Astrocyte (in vitro differentiated cells and primary cell): ENCODE measurements at regions not wholly inside any gene's neighbourhood (a gene's known extent, or its start where the extent isn't known, plus 50 kb on each side); places are given as distances from the start of the nearest gene placed in this dataset.

ENCODE experiments used
- EZH2 ChIP-seq: IDR thresholded peaks from 2 replicates; pipeline ENCODE4 v1.6.1; 2012; ENCODE audit warnings: mild to moderate bottlenecking, low read length, inconsistent platforms; ENCODE audit not compliant: insufficient read depth
- TF ChIP-seq, protein P1 (sequence below): IDR thresholded peaks from 2 replicates; pipeline ENCODE4 v1.5.1; 2011; ENCODE audit warnings: low read depth, mild to moderate bottlenecking, inconsistent platforms, low read length, moderate library complexity; ENCODE audit not compliant: insufficient read depth

DNA sequence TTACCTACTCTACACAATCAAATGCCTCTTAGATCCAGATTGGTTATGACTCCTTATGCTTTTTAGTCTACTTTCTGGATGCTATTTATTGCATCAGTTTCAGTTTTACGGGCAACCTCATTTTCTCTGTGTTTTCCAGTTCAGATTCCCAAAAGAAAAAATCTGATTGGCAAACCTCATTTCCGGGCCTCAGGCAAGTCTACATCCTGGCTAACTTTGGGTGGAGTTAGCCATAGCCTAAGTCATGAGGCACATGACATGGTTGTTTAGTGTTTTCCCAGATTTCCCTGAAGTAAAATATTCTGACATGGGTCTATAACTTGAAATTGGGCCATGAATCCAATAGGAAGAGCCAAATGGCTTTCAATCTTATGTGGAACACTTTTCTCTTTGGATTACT is 339.7 kb downstream of the NUAK1 start:
- no peak for TF ChIP-seq EZH2
- TF ChIP-seq, protein P1, sequence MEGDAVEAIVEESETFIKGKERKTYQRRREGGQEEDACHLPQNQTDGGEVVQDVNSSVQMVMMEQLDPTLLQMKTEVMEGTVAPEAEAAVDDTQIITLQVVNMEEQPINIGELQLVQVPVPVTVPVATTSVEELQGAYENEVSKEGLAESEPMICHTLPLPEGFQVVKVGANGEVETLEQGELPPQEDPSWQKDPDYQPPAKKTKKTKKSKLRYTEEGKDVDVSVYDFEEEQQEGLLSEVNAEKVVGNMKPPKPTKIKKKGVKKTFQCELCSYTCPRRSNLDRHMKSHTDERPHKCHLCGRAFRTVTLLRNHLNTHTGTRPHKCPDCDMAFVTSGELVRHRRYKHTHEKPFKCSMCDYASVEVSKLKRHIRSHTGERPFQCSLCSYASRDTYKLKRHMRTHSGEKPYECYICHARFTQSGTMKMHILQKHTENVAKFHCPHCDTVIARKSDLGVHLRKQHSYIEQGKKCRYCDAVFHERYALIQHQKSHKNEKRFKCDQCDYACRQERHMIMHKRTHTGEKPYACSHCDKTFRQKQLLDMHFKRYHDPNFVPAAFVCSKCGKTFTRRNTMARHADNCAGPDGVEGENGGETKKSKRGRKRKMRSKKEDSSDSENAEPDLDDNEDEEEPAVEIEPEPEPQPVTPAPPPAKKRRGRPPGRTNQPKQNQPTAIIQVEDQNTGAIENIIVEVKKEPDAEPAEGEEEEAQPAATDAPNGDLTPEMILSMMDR, result no peak
